ENCODE measurements at regions not wholly inside any gene's neighbourhood (a gene's known extent, or its start where the extent isn't known, plus 50 kb on each side); places are given as distances from the start of the nearest gene placed in this dataset.

GRCh38 chr14:104321802-104322130 is 183.4 kb downstream of the KIF26A start:
- no peak overlapping the region for H3K27ac Mint-ChIP-seq (ENCODE audit: unreplicated experiment)
- DNase-seq, result peak; percentile 8
- TF ChIP-seq CTCF (IDR thresholded peaks at IDR 0.05; ENCODE audit: partially characterized antibody, unreplicated experiment), result no peak
- H3K27me3 Mint-ChIP-seq (ENCODE audit: unreplicated experiment), result no peaks in the 10 kb centered on the region
- H3K36me3 Mint-ChIP-seq (ENCODE audit: unreplicated experiment), result no peaks in the 10 kb centered on the region
- no peaks in the 10 kb centered on the region for H3K9me3 Mint-ChIP-seq (ENCODE audit: unreplicated experiment)
- H3K4me1 Mint-ChIP-seq (ENCODE audit: low read depth, unreplicated experiment), result no peaks in the 10 kb centered on the region
- no peak overlapping the region for H3K4me3 Mint-ChIP-seq (ENCODE audit: unreplicated experiment)

GRCh38 chr14:104322531-104323366 is 184.4 kb downstream of the KIF26A start:
- TF ChIP-seq CTCF (IDR thresholded peaks at IDR 0.05; ENCODE audit: partially characterized antibody, unreplicated experiment), result no peak
- H3K4me1 Mint-ChIP-seq (ENCODE audit: low read depth, unreplicated experiment), result peaks cover 2% of the 10 kb centered on the region
- H3K4me3 Mint-ChIP-seq (ENCODE audit: unreplicated experiment), result no peak overlapping the region
- DNase-seq, result no peak
- H3K9me3 Mint-ChIP-seq (ENCODE audit: unreplicated experiment), result no peaks in the 10 kb centered on the region
- H3K27me3 Mint-ChIP-seq (ENCODE audit: unreplicated experiment), result no peaks in the 10 kb centered on the region
- no peaks in the 10 kb centered on the region for H3K36me3 Mint-ChIP-seq (ENCODE audit: unreplicated experiment)
- no peak overlapping the region for H3K27ac Mint-ChIP-seq (ENCODE audit: unreplicated experiment)

- Mint-ChIP-seq H3K9me3 (ENCODE audit: unreplicated experiment) (no peaks in the 10 kb centered on the region), H3K36me3 (ENCODE audit: unreplicated experiment) (no peaks in the 10 kb centered on the region), H3K27ac (ENCODE audit: unreplicated experiment) (no peak overlapping the region), H3K27me3 (ENCODE audit: unreplicated experiment) (peaks cover 2% of the 10 kb centered on the region), H3K4me3 (ENCODE audit: unreplicated experiment) (no peak overlapping the region), H3K4me1 (ENCODE audit: low read depth, unreplicated experiment) (peaks cover 2% of the 10 kb centered on the region)
- no peak for TF ChIP-seq CTCF (IDR thresholded peaks at IDR 0.05; ENCODE audit: partially characterized antibody, unreplicated experiment)
- DNase-seq, result no peak
Measured at GRCh38 chr14:104323551-104324175, 185.3 kb downstream of the KIF26A start.

- TF ChIP-seq CTCF (IDR thresholded peaks at IDR 0.05; ENCODE audit: partially characterized antibody, unreplicated experiment), result no peak
- Mint-ChIP-seq H3K4me3 (ENCODE audit: unreplicated experiment) (no peak overlapping the region), H3K27ac (ENCODE audit: unreplicated experiment) (no peak overlapping the region), H3K36me3 (ENCODE audit: unreplicated experiment) (peaks cover 18% of the 10 kb centered on the region), H3K9me3 (ENCODE audit: unreplicated experiment) (peaks cover 4% of the 10 kb centered on the region), H3K27me3 (ENCODE audit: unreplicated experiment) (peaks cover 3% of the 10 kb centered on the region), H3K4me1 (ENCODE audit: low read depth, unreplicated experiment) (peaks cover 2% of the 10 kb centered on the region)
- DNase-seq, result no peak
Measured at GRCh38 chr14:104326848-104327247, 188.5 kb downstream of the KIF26A start.

GRCh38 chr14:104328607-104329006 is 190.2 kb downstream of the KIF26A start:
- TF ChIP-seq CTCF (IDR thresholded peaks at IDR 0.05; ENCODE audit: partially characterized antibody, unreplicated experiment), result no peak
- H3K9me3 Mint-ChIP-seq (ENCODE audit: unreplicated experiment), result peaks cover 4% of the 10 kb centered on the region
- H3K4me1 Mint-ChIP-seq (ENCODE audit: low read depth, unreplicated experiment), result peaks cover 2% of the 10 kb centered on the region
- H3K4me3 Mint-ChIP-seq (ENCODE audit: unreplicated experiment), result no peak overlapping the region
- H3K36me3 Mint-ChIP-seq (ENCODE audit: unreplicated experiment), result peaks cover 18% of the 10 kb centered on the region
- no peak overlapping the region for H3K27ac Mint-ChIP-seq (ENCODE audit: unreplicated experiment)
- peaks cover 3% of the 10 kb centered on the region for H3K27me3 Mint-ChIP-seq (ENCODE audit: unreplicated experiment)
- no peak for DNase-seq

Measured in glutamatergic neuron (in vitro differentiated cells).